Liver (tissue), 8 donors: ENCODE measurements at regions not wholly inside any gene's neighbourhood (a gene's known extent, or its start where the extent isn't known, plus 50 kb on each side); places are given as distances from the start of the nearest gene placed in this dataset.

ENCODE experiments used
- DNase-seq: peaks from one replicate; pipeline ENCODE4 v3.0.0-alpha.2; 2017; ENCODE audit warnings: low spot score
- H3K27ac ChIP-seq, 2 donors: one replicate each; pipeline ENCODE4 v1.7.0; 2013; ENCODE audit warnings: inconsistent platforms in 2 of 2, low read length in 2 of 2, control low read depth in 1 of 2, low read depth in 1 of 2, mild to moderate bottlenecking in 1 of 2
- H3K27me3 ChIP-seq, 4 donors: one replicate each; pipeline versions ENCODE4 v1.6.1 to v1.7.0; 2013; ENCODE audit warnings: low read length in 3 of 4, inconsistent platforms in 1 of 4, mild to moderate bottlenecking in 1 of 4, moderate library complexity in 1 of 4; ENCODE audit not compliant: control insufficient read depth in 4 of 4, insufficient read depth in 4 of 4
- H3K36me3 ChIP-seq, 4 donors: one replicate each; pipeline versions ENCODE4 v1.6.1 to v1.7.0; 2013; ENCODE audit warnings: low read length in 3 of 4, mild to moderate bottlenecking in 3 of 4, low read depth in 1 of 4, moderate library complexity in 1 of 4; ENCODE audit not compliant: control insufficient read depth in 4 of 4, insufficient read depth in 3 of 4
- H3K4me1 ChIP-seq, 4 donors: one replicate each; pipeline versions ENCODE4 v1.6.1 to v1.7.0; 2013; ENCODE audit warnings: low read length in 3 of 4, mild to moderate bottlenecking in 3 of 4, moderate library complexity in 1 of 4; ENCODE audit not compliant: control insufficient read depth in 4 of 4, insufficient read depth in 4 of 4
- H3K4me3 ChIP-seq, 3 donors: one replicate each; pipeline versions ENCODE4 v1.6.1 to v1.7.0; 2013; ENCODE audit warnings: low read length in 3 of 3, control low read depth in 1 of 3, low read depth in 1 of 3, mild to moderate bottlenecking in 1 of 3
- H3K9ac ChIP-seq, 2 donors: one replicate each; pipeline ENCODE4 v1.7.0; 2013; ENCODE audit warnings: low read length in 2 of 2, mild to moderate bottlenecking in 2 of 2, moderate library complexity in 2 of 2, control low read depth in 1 of 2, low read depth in 1 of 2
- H3K9me3 ChIP-seq, 4 donors: one replicate each; pipeline versions ENCODE4 v1.6.1 to v1.7.0; 2013; ENCODE audit warnings: low read length in 3 of 4; ENCODE audit not compliant: control insufficient read depth in 4 of 4
- CTCF ChIP-seq: fragments of 150-350 bp; IDR thresholded peaks from 2 replicates; pipeline ENCODE4 v1.5.1; 2017; ENCODE audit warnings: improper control_type of control experiment, low read depth, low read length; ENCODE audit not compliant: missing input control
- EGR1 ChIP-seq, 2 donors: IDR thresholded peaks; 2 replicates each; pipeline ENCODE4 v1.6.1; 2016 to 2018; ENCODE audit warnings: antibody characterized with exemption in 2 of 2, low read depth in 2 of 2
- FOXA1 ChIP-seq: IDR thresholded peaks from 2 replicates; pipeline ENCODE4 v1.6.1; 2016; ENCODE audit warnings: antibody characterized with exemption
- FOXA2 ChIP-seq: IDR thresholded peaks from 2 replicates; pipeline ENCODE4 v1.6.1; 2016; ENCODE audit warnings: antibody characterized with exemption
- GABPA ChIP-seq, 2 donors: IDR thresholded peaks in 1 of 2; conservative IDR thresholded peaks in 1 of 2; 2 replicates each; pipeline ENCODE4 v1.6.1; 2016; ENCODE audit warnings: antibody characterized with exemption in 2 of 2, mild to moderate bottlenecking in 1 of 2, moderate library complexity in 1 of 2
- HNF4A ChIP-seq, 2 donors: conservative IDR thresholded peaks; 2 replicates each; pipeline ENCODE4 v1.6.1; 2016; ENCODE audit warnings: antibody characterized with exemption in 2 of 2, mild to moderate bottlenecking in 2 of 2
- HNF4G ChIP-seq: IDR thresholded peaks from 2 replicates; pipeline ENCODE4 v1.6.1; 2016; ENCODE audit warnings: antibody characterized with exemption
- JUND ChIP-seq, 2 donors: IDR thresholded peaks; 2 replicates each; pipeline ENCODE4 v1.6.1; 2016; ENCODE audit warnings: antibody characterized with exemption in 2 of 2
- MAX ChIP-seq: IDR thresholded peaks from 2 replicates; pipeline ENCODE4 v1.6.1; 2016; ENCODE audit warnings: antibody characterized with exemption
- NR2F2 ChIP-seq: IDR thresholded peaks from 2 replicates; pipeline ENCODE4 v1.6.1; 2016; ENCODE audit warnings: antibody characterized with exemption
- RAD21 ChIP-seq, 2 donors: IDR thresholded peaks; 2 replicates each; pipeline ENCODE4 v1.6.1; 2016; ENCODE audit warnings: antibody characterized with exemption in 2 of 2, mild to moderate bottlenecking in 2 of 2
- REST ChIP-seq: IDR thresholded peaks from 2 replicates; pipeline ENCODE4 v1.6.1; 2016; ENCODE audit warnings: antibody characterized with exemption, mild to moderate bottlenecking
- RXRA ChIP-seq, 2 donors: IDR thresholded peaks; 2 replicates each; pipeline ENCODE4 v1.6.1; 2017 to 2018; ENCODE audit warnings: antibody characterized with exemption in 2 of 2, mild to moderate bottlenecking in 1 of 2
- SP1 ChIP-seq: IDR thresholded peaks from 2 replicates; pipeline ENCODE4 v1.6.1; 2018; ENCODE audit warnings: antibody characterized with exemption, mild to moderate bottlenecking
- TAF1 ChIP-seq: conservative IDR thresholded peaks from 2 replicates; pipeline ENCODE4 v1.6.1; 2016; ENCODE audit warnings: antibody characterized with exemption, mild to moderate bottlenecking
- YY1 ChIP-seq: IDR thresholded peaks from 2 replicates; pipeline ENCODE4 v1.6.1; 2016; ENCODE audit warnings: antibody characterized with exemption, mild to moderate bottlenecking
- ZBTB33 ChIP-seq: IDR thresholded peaks from 2 replicates; pipeline ENCODE4 v1.6.1; 2016; ENCODE audit warnings: antibody characterized with exemption
- WGBS: extraction: QIAGEN DNeasy Blood & Tissue Kit; methylation state at CpG from one replicate; pipeline ENCODE4 v1.1.7; 2013; 5-methylcytosine and 5-hydroxymethylcytosine counted together
- donor health status: healthy.
- donor health status: healthy.
- donor health status: healthy.
- donor health status: healthy.
- donor health status: healthy.

- no peak for DNase-seq
- 89% methylated on average over 1 of the region's 1 CpG for WGBS
- Histone ChIP-seq H3K27me3 (no peaks in the 10 kb centered on the region), H3K4me1 (peaks cover 0 to 3% (median 1%) of the 10 kb centered on the region in 4 donors), H3K36me3 (no peaks in the 10 kb centered on the region), H3K9ac (no peak overlapping the region), H3K4me3 (no peak overlapping the region), H3K9me3 (peaks cover 0 to 2% (median 1%) of the 10 kb centered on the region in 4 donors), H3K27ac (no peak overlapping the region)
- TF ChIP-seq FOXA1 (no peak), JUND (IDR thresholded peaks at IDR 0.05) (peak in 1 of 2 donors; percentile 13)
Observed at GRCh38 chr13:75180805-75181455, 301.0 kb downstream of the TBC1D4 start.

- Histone ChIP-seq H3K9me3 (no peaks in the 10 kb centered on the region), H3K4me1 (peaks cover 0 to 14% (median 4%) of the 10 kb centered on the region in 4 donors), H3K27ac (no peak overlapping the region), H3K27me3 (no peaks in the 10 kb centered on the region), H3K36me3 (no peaks in the 10 kb centered on the region), H3K4me3 (no peak overlapping the region), H3K9ac (no peak overlapping the region)
- DNase-seq = no peak
- 84% methylated on average over 3 of the region's 3 CpGs for WGBS
- no peak for TF ChIP-seq GABPA (IDR thresholded peaks at IDR 0.05 in 1 of 2, conservative IDR thresholded peaks at IDR 0.05 in 1 of 2)
- TF ChIP-seq MAX = no peak
- no peak for TF ChIP-seq NR2F2
- TF ChIP-seq EGR1 (IDR thresholded peaks at IDR 0.05; ENCODE audit: low read depth in 2 of 2) = no peak
- no peak for TF ChIP-seq REST
- no peak for TF ChIP-seq HNF4G
Observed at GRCh38 chr13:75178436-75178835, 303.5 kb downstream of the TBC1D4 start.

GRCh38 chr13:75175575-75175974, 306.4 kb downstream of the TBC1D4 start:
- H3K9ac ChIP-seq = no peak overlapping the region
- peaks cover 0 to 13% (median 5%) of the 10 kb centered on the region in 4 donors for H3K4me1 ChIP-seq
- no peaks in the 10 kb centered on the region for H3K27me3 ChIP-seq
- no peaks in the 10 kb centered on the region for H3K36me3 ChIP-seq
- 76% methylated on average over 2 of the region's 2 CpGs for WGBS
- no peak overlapping the region for H3K27ac ChIP-seq
- H3K9me3 ChIP-seq = no peaks in the 10 kb centered on the region
- H3K4me3 ChIP-seq = no peak overlapping the region
- DNase-seq = no peak
- TF ChIP-seq HNF4G (no peak), YY1 (no peak), ZBTB33 (no peak), HNF4A (conservative IDR thresholded peaks at IDR 0.05) (no peak), FOXA2 (no peak), SP1 (no peak), REST (no peak), FOXA1 (no peak), RXRA (IDR thresholded peaks at IDR 0.05) (no peak), RAD21 (IDR thresholded peaks at IDR 0.05) (no peak), TAF1 (no peak), JUND (IDR thresholded peaks at IDR 0.05) (no peak), CTCF (no peak), GABPA (IDR thresholded peaks at IDR 0.05 in 1 of 2, conservative IDR thresholded peaks at IDR 0.05 in 1 of 2) (no peak), NR2F2 (no peak)
